ENCODE measurements at regions not wholly inside any gene's neighbourhood (a gene's known extent, or its start where the extent isn't known, plus 50 kb on each side); places are given as distances from the start of the nearest gene placed in this dataset.

DNA sequence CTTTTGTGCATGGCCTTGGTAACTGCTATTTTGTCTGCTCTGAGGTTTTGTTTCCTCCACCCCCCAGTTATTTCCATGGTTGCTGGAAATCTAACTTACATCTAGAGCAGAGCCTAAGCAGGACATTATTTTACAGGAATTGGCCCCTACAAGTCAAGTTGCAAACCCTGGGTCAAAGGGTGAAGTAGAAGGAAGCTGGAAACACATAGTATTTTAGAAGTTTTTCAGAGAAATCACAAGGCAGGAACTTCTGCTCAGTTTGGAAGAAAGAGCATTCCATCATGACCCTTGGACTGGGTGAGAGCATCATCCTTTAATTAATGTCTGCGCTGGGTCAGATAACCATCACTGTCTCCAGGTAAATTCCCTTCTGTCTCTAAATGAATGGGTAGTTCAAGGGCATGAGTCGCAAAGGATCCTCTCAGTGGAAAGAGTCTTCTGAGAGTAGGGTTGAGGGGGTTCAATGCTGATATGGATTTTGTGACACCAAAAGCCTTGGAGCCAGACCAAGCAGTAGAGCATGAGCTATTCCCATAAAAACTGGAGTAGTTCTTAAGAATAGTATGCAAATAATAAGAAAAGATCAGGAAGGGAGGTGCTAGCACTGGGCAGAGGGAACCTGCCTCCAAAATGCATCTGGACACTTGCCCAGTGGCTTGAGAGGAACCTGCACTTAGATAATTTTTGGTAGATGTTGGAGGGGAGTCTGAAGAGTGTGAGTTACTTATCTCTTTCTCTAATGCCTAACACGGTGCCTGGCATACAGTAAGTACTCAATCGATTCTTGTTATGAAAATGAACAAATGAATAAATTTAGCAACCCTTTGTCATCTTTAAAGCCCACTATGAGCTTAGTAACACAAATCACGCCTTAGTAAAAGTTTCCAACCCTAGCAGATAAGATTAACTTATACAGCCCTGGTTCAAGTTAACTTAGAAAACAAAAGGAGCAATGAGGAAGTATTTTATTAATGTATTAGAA, 160.6 kb upstream of the ADO start:
- no peak for ATAC-seq (ENCODE audit: low read depth)
- CTCF ChIA-PET, result no interaction called here
- POLR2A ChIA-PET, result no interaction called here

More for the DNA sequence above, 160.6 kb upstream of the ADO start:
- H3K79me2 ChIP-seq (ENCODE audit: control insufficient read depth, insufficient read depth, low read length), result no peaks in the 10 kb centered on the region
- H3K4me1 ChIP-seq (ENCODE audit: control insufficient read depth in 2 of 2, insufficient read depth in 2 of 2, low read length in 2 of 2), result peaks cover 23% of the 10 kb centered on the region in 2 donors
- no peaks in the 10 kb centered on the region for H4K20me1 ChIP-seq (ENCODE audit: control insufficient read depth, insufficient read depth, low read length, poor library complexity, severe bottlenecking)
- H2AFZ ChIP-seq (ENCODE audit: insufficient read depth, low read depth, low read length, poor library complexity, severe bottlenecking), result no peak overlapping the region
- Mint-ChIP-seq H3K27me3 (no peaks in the 10 kb centered on the region), H3K9me3 (ENCODE audit: insufficient read depth) (no peaks in the 10 kb centered on the region), H3K27ac (no peak overlapping the region), H3K4me3 (no peak overlapping the region), H3K4me1 (peaks cover 27% of the 10 kb centered on the region)
- TF ChIP-seq CTCF (IDR thresholded peaks at IDR 0.05) (no peak), EZH2 (IDR thresholded peaks at IDR 0.05; ENCODE audit: borderline replicate concordance, insufficient read depth, low read depth, low read length, poor library complexity, severe bottlenecking) (no peak)
- intact Hi-C loops (cut with micrococcal nuclease), result no loop called here
- H3K27me3 ChIP-seq (replicated peaks in 1 of 4; ENCODE audit: control extremely low read depth in 1 of 4, control insufficient read depth in 3 of 4, insufficient read depth in 4 of 4, low read length in 3 of 4), result peaks cover 0 to 4% (median 0%) of the 10 kb centered on the region in 4 experiments
- no peak overlapping the region for H3K27ac ChIP-seq (ENCODE audit: low read length in 2 of 2)
- H3K9me3 ChIP-seq (ENCODE audit: control extremely low read depth in 1 of 3, control insufficient read depth in 2 of 3, insufficient read depth in 1 of 3, low read length in 2 of 3), result no peaks in the 10 kb centered on the region
- 100% methylated on average over 1 of the region's 5 CpGs for WGBS (ENCODE audit: insufficient coverage)
- H3K9ac ChIP-seq (ENCODE audit: low read length), result no peak overlapping the region
- H3K4me3 ChIP-seq (ENCODE audit: control extremely low read depth in 1 of 5, extremely low read depth in 1 of 5, insufficient read depth in 1 of 5, low read depth in 2 of 5, low read length in 4 of 5), result no peak overlapping the region
- no peaks in the 10 kb centered on the region for H3K36me3 ChIP-seq (replicated peaks in 1 of 2; ENCODE audit: control extremely low read depth in 1 of 2, control insufficient read depth in 1 of 2, extremely low read depth in 1 of 2, insufficient read depth in 2 of 2, low read length in 1 of 2)
- no peak for DNase-seq
- no peak overlapping the region for H3K4me2 ChIP-seq (replicated peaks; ENCODE audit: low read depth, low read length, poor library complexity, severe bottlenecking)
